LNCAP (cell line): ENCODE measurements at regions not wholly inside any gene's neighbourhood (a gene's known extent, or its start where the extent isn't known, plus 50 kb on each side); places are given as distances from the start of the nearest gene placed in this dataset.

Experiments used
- CTCF ChIP-seq: fragments of 450-650 bp; IDR thresholded peaks from 2 replicates; pipeline ENCODE4 v1.5.1; 2017; ENCODE audit warnings: mild to moderate bottlenecking

- no peak for TF ChIP-seq CTCF
Measured at GRCh38 chr13:53873558-53873957, 844.9 kb downstream of the OLFM4 start.

DNA sequence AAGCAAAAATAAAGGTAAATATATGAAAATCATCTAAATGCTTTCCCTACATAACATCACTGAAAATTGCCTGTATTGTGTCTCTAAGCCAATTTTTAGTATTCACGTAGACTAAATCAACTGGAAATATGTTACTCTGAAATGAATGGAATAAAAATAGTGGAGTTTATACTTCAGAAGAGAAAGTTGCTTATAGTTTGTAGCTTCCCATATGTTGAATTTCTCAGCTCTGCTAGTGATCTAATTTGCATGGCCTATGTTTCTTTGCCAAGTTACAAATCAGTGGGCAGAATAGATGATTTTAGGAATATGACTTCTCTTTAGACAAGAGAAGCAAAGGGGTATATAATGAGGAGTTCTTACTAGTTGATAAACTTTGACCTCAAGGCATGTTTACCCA, 850.2 kb downstream of the OLFM4 start:
- TF ChIP-seq CTCF = no peak

DNA sequence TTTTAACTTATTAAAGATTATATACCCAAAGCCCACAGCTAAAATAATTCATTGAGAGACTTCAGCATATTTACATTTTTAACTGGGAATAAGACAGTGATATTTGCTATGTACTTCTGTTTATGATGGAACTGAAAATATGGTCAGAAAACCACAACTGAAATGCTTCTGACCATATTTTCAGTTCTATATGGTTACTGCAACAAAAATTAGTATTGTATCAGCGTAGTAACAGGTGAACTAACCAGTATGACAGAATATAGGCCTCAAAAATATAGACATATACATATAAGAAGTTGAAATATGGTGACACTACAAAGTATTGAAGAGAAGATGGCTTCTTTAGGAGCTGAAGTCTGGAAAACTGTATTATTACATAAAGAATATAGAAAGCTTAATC, 857.4 kb downstream of the OLFM4 start:
- no peak for TF ChIP-seq CTCF

GRCh38 chr13:53890696-53891095, 862.1 kb downstream of the OLFM4 start:
- TF ChIP-seq CTCF = no peak

DNA sequence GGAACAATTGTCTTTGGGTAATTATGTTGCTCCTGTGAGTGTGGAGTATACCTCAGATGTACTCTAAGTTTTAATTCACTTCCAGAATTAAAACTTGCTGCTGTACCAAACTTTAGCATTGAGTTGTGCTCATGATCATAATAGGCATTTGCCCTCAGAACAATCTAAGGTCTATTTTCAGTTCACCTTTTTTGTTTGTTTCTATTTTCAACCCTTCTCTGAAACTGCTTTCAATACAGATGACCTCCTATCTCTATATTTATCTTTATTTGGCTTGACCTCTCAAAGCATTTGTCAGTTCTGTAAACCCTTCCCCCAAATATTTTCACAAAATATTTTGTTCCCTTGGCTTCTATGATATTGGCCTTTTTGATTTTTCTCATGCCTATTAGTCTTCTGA, 873.0 kb downstream of the OLFM4 start:
- no peak for TF ChIP-seq CTCF

- TF ChIP-seq CTCF = no peak
Measured at GRCh38 chr13:53907891-53908290, 879.3 kb downstream of the OLFM4 start.

- TF ChIP-seq CTCF = no peak
Measured at GRCh38 chr13:53920916-53921315, 892.3 kb downstream of the OLFM4 start.

- TF ChIP-seq CTCF = no peak
Measured at GRCh38 chr13:53921473-53921872, 892.9 kb downstream of the OLFM4 start.
